ENCODE measurements at regions not wholly inside any gene's neighbourhood (a gene's known extent, or its start where the extent isn't known, plus 50 kb on each side); places are given as distances from the start of the nearest gene placed in this dataset.

- no peak for TF ChIP-seq CTCF (IDR thresholded peaks at IDR 0.05)
- no peak overlapping the region for H3K27ac ChIP-seq
- no peaks in the 10 kb centered on the region for H3K36me3 ChIP-seq
- no peaks in the 10 kb centered on the region for H3K9me3 ChIP-seq
- no peak overlapping the region for H3K4me3 ChIP-seq (ENCODE audit: low read depth in 1 of 2, low read length in 1 of 2)
- H3K4me1 ChIP-seq (ENCODE audit: control insufficient read depth in 1 of 2, insufficient read depth in 1 of 2, low read depth in 1 of 2, low read length in 1 of 2), result peaks cover 10 to 11% of the 10 kb centered on the region in 2 experiments
- peaks cover 18% of the 10 kb centered on the region for H3K27me3 ChIP-seq
Measured at GRCh38 chr12:47303995-47304560, 224.3 kb upstream of the AMIGO2 start.

- Histone ChIP-seq H3K27ac (no peak overlapping the region), H3K36me3 (no peaks in the 10 kb centered on the region), H3K4me3 (ENCODE audit: low read depth in 1 of 2, low read length in 1 of 2) (no peak overlapping the region), H3K27me3 (peaks cover 18% of the 10 kb centered on the region), H3K4me1 (ENCODE audit: control insufficient read depth in 1 of 2, insufficient read depth in 1 of 2, low read depth in 1 of 2, low read length in 1 of 2) (peaks cover 10 to 11% of the 10 kb centered on the region in 2 experiments), H3K9me3 (no peaks in the 10 kb centered on the region)
- no peak for TF ChIP-seq CTCF (IDR thresholded peaks at IDR 0.05)
Measured at GRCh38 chr12:47303207-47303606, 223.4 kb upstream of the AMIGO2 start.

- TF ChIP-seq CTCF (IDR thresholded peaks at IDR 0.05), result no peak
- peaks cover 12% of the 10 kb centered on the region for H3K27me3 ChIP-seq
- H3K4me1 ChIP-seq (ENCODE audit: control insufficient read depth in 1 of 2, insufficient read depth in 1 of 2, low read depth in 1 of 2, low read length in 1 of 2), result peaks cover 4 to 10% of the 10 kb centered on the region in 2 experiments
- H3K27ac ChIP-seq, result no peak overlapping the region
- H3K4me3 ChIP-seq (ENCODE audit: low read depth in 1 of 2, low read length in 1 of 2), result no peak overlapping the region
- no peaks in the 10 kb centered on the region for H3K36me3 ChIP-seq
- no peaks in the 10 kb centered on the region for H3K9me3 ChIP-seq
Measured at GRCh38 chr12:47302111-47302671, 222.4 kb upstream of the AMIGO2 start.

GRCh38 chr12:47299586-47299985, 219.8 kb upstream of the AMIGO2 start:
- no peak for TF ChIP-seq CTCF (IDR thresholded peaks at IDR 0.05)
- no peaks in the 10 kb centered on the region for H3K9me3 ChIP-seq
- H3K27ac ChIP-seq, result no peak overlapping the region
- H3K36me3 ChIP-seq, result no peaks in the 10 kb centered on the region
- H3K27me3 ChIP-seq, result no peaks in the 10 kb centered on the region
- H3K4me3 ChIP-seq (ENCODE audit: low read depth in 1 of 2, low read length in 1 of 2), result no peak overlapping the region
- H3K4me1 ChIP-seq (ENCODE audit: control insufficient read depth in 1 of 2, insufficient read depth in 1 of 2, low read depth in 1 of 2, low read length in 1 of 2), result peaks cover 0 to 5% of the 10 kb centered on the region in 2 experiments

- H3K36me3 ChIP-seq, result no peaks in the 10 kb centered on the region
- H3K9me3 ChIP-seq, result no peaks in the 10 kb centered on the region
- no peak overlapping the region for H3K27ac ChIP-seq
- no peak overlapping the region for H3K4me3 ChIP-seq (ENCODE audit: low read depth in 1 of 2, low read length in 1 of 2)
- H3K4me1 ChIP-seq (ENCODE audit: control insufficient read depth in 1 of 2, insufficient read depth in 1 of 2, low read depth in 1 of 2, low read length in 1 of 2), result peaks cover 0 to 5% of the 10 kb centered on the region in 2 experiments
- no peak for TF ChIP-seq CTCF (IDR thresholded peaks at IDR 0.05)
- H3K27me3 ChIP-seq, result no peaks in the 10 kb centered on the region
Measured at GRCh38 chr12:47297993-47298392, 218.2 kb upstream of the AMIGO2 start.

Measured in neutrophil (primary cell).